DOHH2 (cell line): ENCODE measurements at regions not wholly inside any gene's neighbourhood (a gene's known extent, or its start where the extent isn't known, plus 50 kb on each side); places are given as distances from the start of the nearest gene placed in this dataset.

Source experiments
- H3F3A ChIP-seq: fragments of 200-600 bp; sonication (generic), shearing (Covaris generic); 2 replicates; pipeline ENCODE4 v1.6.0; 2016; ENCODE audit warnings: antibody characterized with exemption, mild to moderate bottlenecking; ENCODE audit not compliant: control insufficient read depth, insufficient read depth
- H3K27ac ChIP-seq: fragments of 200-600 bp; sonication (generic); 2 replicates; pipeline ENCODE4 v1.5.1; 2014; ENCODE audit warnings: low read depth, mild to moderate bottlenecking, low read length, moderate library complexity
- H3K27me3 ChIP-seq: fragments of 200-600 bp; sonication (generic); 2 replicates; pipeline ENCODE4 v1.6.1; 2014; ENCODE audit warnings: mild to moderate bottlenecking, low read length, mixed read lengths; ENCODE audit not compliant: control insufficient read depth
- H3K36me3 ChIP-seq: fragments of 200-600 bp; sonication (generic); 2 replicates; pipeline ENCODE4 v1.6.1; 2014; ENCODE audit warnings: mild to moderate bottlenecking, low read length, moderate library complexity, mixed read lengths; ENCODE audit not compliant: control insufficient read depth
- H3K4me1 ChIP-seq: fragments of 200-600 bp; sonication (generic); 2 replicates; pipeline ENCODE4 v1.6.1; 2014; ENCODE audit warnings: mild to moderate bottlenecking, low read length, mixed read lengths; ENCODE audit not compliant: control insufficient read depth
- H3K4me2 ChIP-seq: fragments of 200-600 bp; sonication (generic); 2 replicates; pipeline ENCODE4 v1.6.0; 2014; ENCODE audit warnings: mild to moderate bottlenecking, low read length, moderate library complexity
- H3K4me3 ChIP-seq: fragments of 200-600 bp; sonication (generic); 2 replicates; pipeline ENCODE4 v1.5.1; 2014; ENCODE audit warnings: mild to moderate bottlenecking, low read length, mixed read lengths
- H3K79me2 ChIP-seq: fragments of 200-600 bp; sonication (generic); 2 replicates; pipeline ENCODE4 v1.6.1; 2014; ENCODE audit warnings: mild to moderate bottlenecking, low read length, mixed read lengths; ENCODE audit not compliant: control insufficient read depth
- H3K9me2 ChIP-seq: fragments of 200-600 bp; sonication (generic); replicated peaks from 2 replicates; pipeline ENCODE4 v1.6.1; 2014; ENCODE audit warnings: mild to moderate bottlenecking, low read length, mixed read lengths; ENCODE audit not compliant: control insufficient read depth
- H3K9me3 ChIP-seq: fragments of 200-600 bp; sonication (generic); 2 replicates; pipeline ENCODE4 v1.6.1; 2014; ENCODE audit warnings: antibody characterized with exemption, low read length, mixed read lengths; ENCODE audit not compliant: control insufficient read depth, insufficient read depth
- H4K20me1 ChIP-seq: fragments of 200-600 bp; sonication (generic); 2 replicates; pipeline ENCODE4 v1.6.0; 2014; ENCODE audit warnings: low read depth, mild to moderate bottlenecking, antibody characterized with exemption, low read length, moderate library complexity; ENCODE audit not compliant: control insufficient read depth, insufficient read depth
- EZH2phosphoT487 ChIP-seq: fragments of 200-600 bp; sonication (generic); IDR thresholded peaks from 2 replicates; pipeline ENCODE4 v1.6.1; 2017; ENCODE audit warnings: borderline replicate concordance, mild to moderate bottlenecking, antibody characterized with exemption, low read length, moderate library complexity, mixed read lengths
- TF ChIP-seq, protein P1 (sequence below): fragments of 200-600 bp; sonication (generic); IDR thresholded peaks from one replicate; pipeline ENCODE4 v1.5.1; 2014; ENCODE audit warnings: antibody characterized with exemption, mild to moderate bottlenecking, low read depth, low read length; ENCODE audit not compliant: poor library complexity, severe bottlenecking

DNA sequence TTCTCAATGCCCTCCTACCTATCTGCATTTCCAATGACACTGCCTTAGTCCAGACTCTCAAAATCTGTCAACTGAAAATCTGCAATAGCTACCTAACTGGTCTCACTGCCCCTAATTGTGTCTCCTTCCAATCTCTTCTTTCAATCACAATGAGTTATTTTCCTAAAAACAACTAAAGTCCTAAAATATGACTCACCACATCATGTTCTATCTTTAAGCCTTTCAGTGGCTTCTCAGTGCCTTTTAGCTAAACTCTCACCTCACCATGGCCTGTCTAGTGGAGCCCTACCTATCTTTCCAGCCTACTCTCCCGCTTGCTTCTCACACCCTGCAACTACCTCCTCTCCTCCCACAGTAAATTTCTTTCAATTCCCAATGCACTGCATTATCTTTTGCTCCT, 220.9 kb upstream of the PKDCC start:
- H3K9me2 ChIP-seq, result no peaks in the 10 kb centered on the region
- H3K27ac ChIP-seq, result no peak overlapping the region
- H3K27me3 ChIP-seq, result peaks cover 2% of the 10 kb centered on the region; the same call in 1 of the 2 replicates
- no peak overlapping the region for H3K4me2 ChIP-seq
- no peaks in the 10 kb centered on the region for H3K9me3 ChIP-seq
- no peaks in the 10 kb centered on the region for H3F3A ChIP-seq
- no peaks in the 10 kb centered on the region for H3K36me3 ChIP-seq
- TF ChIP-seq, protein P1, sequence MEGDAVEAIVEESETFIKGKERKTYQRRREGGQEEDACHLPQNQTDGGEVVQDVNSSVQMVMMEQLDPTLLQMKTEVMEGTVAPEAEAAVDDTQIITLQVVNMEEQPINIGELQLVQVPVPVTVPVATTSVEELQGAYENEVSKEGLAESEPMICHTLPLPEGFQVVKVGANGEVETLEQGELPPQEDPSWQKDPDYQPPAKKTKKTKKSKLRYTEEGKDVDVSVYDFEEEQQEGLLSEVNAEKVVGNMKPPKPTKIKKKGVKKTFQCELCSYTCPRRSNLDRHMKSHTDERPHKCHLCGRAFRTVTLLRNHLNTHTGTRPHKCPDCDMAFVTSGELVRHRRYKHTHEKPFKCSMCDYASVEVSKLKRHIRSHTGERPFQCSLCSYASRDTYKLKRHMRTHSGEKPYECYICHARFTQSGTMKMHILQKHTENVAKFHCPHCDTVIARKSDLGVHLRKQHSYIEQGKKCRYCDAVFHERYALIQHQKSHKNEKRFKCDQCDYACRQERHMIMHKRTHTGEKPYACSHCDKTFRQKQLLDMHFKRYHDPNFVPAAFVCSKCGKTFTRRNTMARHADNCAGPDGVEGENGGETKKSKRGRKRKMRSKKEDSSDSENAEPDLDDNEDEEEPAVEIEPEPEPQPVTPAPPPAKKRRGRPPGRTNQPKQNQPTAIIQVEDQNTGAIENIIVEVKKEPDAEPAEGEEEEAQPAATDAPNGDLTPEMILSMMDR, result no peak
- no peak for TF ChIP-seq EZH2phosphoT487
- H3K4me3 ChIP-seq, result no peak overlapping the region
- H3K79me2 ChIP-seq, result no peaks in the 10 kb centered on the region
- no peaks in the 10 kb centered on the region for H4K20me1 ChIP-seq
- no peaks in the 10 kb centered on the region for H3K4me1 ChIP-seq

GRCh38 chr2:41827354-41827971, 220.4 kb upstream of the PKDCC start:
- H3K27ac ChIP-seq, result no peak overlapping the region
- H3K9me3 ChIP-seq, result no peaks in the 10 kb centered on the region
- peaks cover 2% of the 10 kb centered on the region; the same call in 1 of the 2 replicates for H3K27me3 ChIP-seq
- TF ChIP-seq, protein P1, result no peak
- no peak for TF ChIP-seq EZH2phosphoT487
- H3F3A ChIP-seq, result no peaks in the 10 kb centered on the region
- H4K20me1 ChIP-seq, result no peaks in the 10 kb centered on the region
- H3K79me2 ChIP-seq, result no peaks in the 10 kb centered on the region
- H3K4me2 ChIP-seq, result no peak overlapping the region
- H3K9me2 ChIP-seq, result no peaks in the 10 kb centered on the region
- no peaks in the 10 kb centered on the region for H3K4me1 ChIP-seq
- H3K4me3 ChIP-seq, result no peak overlapping the region
- no peaks in the 10 kb centered on the region for H3K36me3 ChIP-seq

DNA sequence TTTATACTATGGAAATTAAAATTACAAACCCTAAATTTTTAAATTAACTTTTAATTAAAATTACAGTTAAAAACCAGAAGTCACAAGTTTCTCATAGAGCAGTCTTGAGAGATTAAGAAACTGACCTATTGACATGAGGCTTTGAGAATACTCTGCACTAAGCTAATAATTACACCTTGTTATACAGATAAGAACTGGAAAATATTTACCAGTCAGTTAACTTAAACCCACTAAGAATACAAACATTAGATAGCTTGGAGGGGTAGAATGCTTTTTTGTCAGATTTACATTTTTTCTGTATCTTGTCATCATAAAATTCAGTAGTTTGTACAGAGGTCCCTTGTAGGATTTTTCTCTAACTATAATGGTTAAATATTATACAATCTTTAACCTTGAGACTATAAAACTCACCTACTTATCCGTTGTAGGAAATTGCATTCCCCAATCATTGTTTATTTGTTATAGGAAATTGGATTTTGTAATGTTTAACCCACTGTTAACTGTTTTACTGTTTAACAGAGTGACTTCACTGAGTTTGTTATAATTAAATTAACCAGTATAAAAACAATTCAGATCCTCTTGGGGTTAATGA, 219.7 kb upstream of the PKDCC start:
- Histone ChIP-seq H3K9me3 (no peaks in the 10 kb centered on the region), H3K4me1 (no peaks in the 10 kb centered on the region), H3K27ac (no peak overlapping the region), H3K79me2 (no peaks in the 10 kb centered on the region), H4K20me1 (no peaks in the 10 kb centered on the region), H3K9me2 (no peaks in the 10 kb centered on the region), H3K27me3 (peaks cover 2% of the 10 kb centered on the region; the same call in 1 of the 2 replicates), H3K36me3 (no peaks in the 10 kb centered on the region), H3K4me3 (no peak overlapping the region), H3K4me2 (no peak overlapping the region), H3F3A (no peaks in the 10 kb centered on the region)
- TF ChIP-seq EZH2phosphoT487, result no peak
- TF ChIP-seq, protein P1, result no peak
